ENCODE measurements at regions not wholly inside any gene's neighbourhood (a gene's known extent, or its start where the extent isn't known, plus 50 kb on each side); places are given as distances from the start of the nearest gene placed in this dataset.

GRCh38 chr16:76926042-76926441, 264.9 kb upstream of the MON1B start:
- H3K27ac ChIP-seq (ENCODE audit: insufficient read depth in 1 of 2, low read depth in 1 of 2, low read length in 2 of 2, poor library complexity in 1 of 2, severe bottlenecking in 2 of 2) = no peak overlapping the region
- WGBS (ENCODE audit: insufficient coverage) = 88% methylated on average over 2 of the region's 2 CpGs
- H3K9me3 ChIP-seq (ENCODE audit: control extremely low read depth in 1 of 5, control insufficient read depth in 4 of 5, insufficient read depth in 2 of 5, low read depth in 1 of 5, low read length in 4 of 5) = no peaks in the 10 kb centered on the region
- no peaks in the 10 kb centered on the region for H3K36me3 ChIP-seq (ENCODE audit: control insufficient read depth in 4 of 4, insufficient read depth in 4 of 4, low read length in 3 of 4)
- CTCF ChIA-PET = no interaction called here
- POLR2A ChIA-PET = no interaction called here
- no peaks in the 10 kb centered on the region for H3K27me3 ChIP-seq (replicated peaks in 2 of 5; ENCODE audit: control insufficient read depth in 4 of 5, insufficient read depth in 5 of 5, low read length in 4 of 5)
- H3K4me1 ChIP-seq (ENCODE audit: control extremely low read depth in 1 of 4, control insufficient read depth in 4 of 4, insufficient read depth in 4 of 4, low read length in 3 of 4) = no peaks in the 10 kb centered on the region
- no peak overlapping the region for H3K4me3 ChIP-seq (ENCODE audit: control insufficient read depth in 1 of 7, extremely low read depth in 1 of 7, insufficient read depth in 4 of 7, low read depth in 2 of 7, low read length in 6 of 7)
- no peak for DNase-seq

DNA sequence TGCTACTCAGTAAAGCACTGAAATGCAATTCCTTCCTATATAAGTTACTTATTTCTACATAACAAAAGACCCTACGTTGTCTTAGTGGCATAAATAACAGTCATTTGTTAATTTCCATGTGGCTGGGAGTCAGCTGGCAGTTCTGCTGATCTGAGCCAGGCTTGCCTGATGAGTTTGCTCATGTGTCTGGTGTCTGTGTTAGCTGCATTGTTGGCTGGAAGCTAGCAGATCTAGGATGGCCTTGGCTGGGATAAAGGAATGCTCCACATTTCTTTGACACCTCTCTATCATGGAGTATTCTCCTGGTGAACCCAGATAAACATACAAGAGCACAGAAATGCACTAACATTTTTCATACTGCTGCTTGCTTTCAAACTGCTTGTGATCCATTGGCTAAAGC, 264.4 kb upstream of the MON1B start:
- CTCF ChIA-PET = no interaction called here
- no peaks in the 10 kb centered on the region for H3K9me3 ChIP-seq (ENCODE audit: control extremely low read depth in 1 of 5, control insufficient read depth in 4 of 5, insufficient read depth in 2 of 5, low read depth in 1 of 5, low read length in 4 of 5)
- no peaks in the 10 kb centered on the region for H3K36me3 ChIP-seq (ENCODE audit: control insufficient read depth in 4 of 4, insufficient read depth in 4 of 4, low read length in 3 of 4)
- POLR2A ChIA-PET = no interaction called here
- WGBS (ENCODE audit: insufficient coverage) = no CpG with 5 or more reads among the region's 1 CpG
- no peaks in the 10 kb centered on the region for H3K4me1 ChIP-seq (ENCODE audit: control extremely low read depth in 1 of 4, control insufficient read depth in 4 of 4, insufficient read depth in 4 of 4, low read length in 3 of 4)
- no peaks in the 10 kb centered on the region for H3K27me3 ChIP-seq (replicated peaks in 2 of 5; ENCODE audit: control insufficient read depth in 4 of 5, insufficient read depth in 5 of 5, low read length in 4 of 5)
- no peak overlapping the region for H3K27ac ChIP-seq (ENCODE audit: insufficient read depth in 1 of 2, low read depth in 1 of 2, low read length in 2 of 2, poor library complexity in 1 of 2, severe bottlenecking in 2 of 2)
- H3K4me3 ChIP-seq (ENCODE audit: control insufficient read depth in 1 of 7, extremely low read depth in 1 of 7, insufficient read depth in 4 of 7, low read depth in 2 of 7, low read length in 6 of 7) = no peak overlapping the region
- DNase-seq = no peak

DNA sequence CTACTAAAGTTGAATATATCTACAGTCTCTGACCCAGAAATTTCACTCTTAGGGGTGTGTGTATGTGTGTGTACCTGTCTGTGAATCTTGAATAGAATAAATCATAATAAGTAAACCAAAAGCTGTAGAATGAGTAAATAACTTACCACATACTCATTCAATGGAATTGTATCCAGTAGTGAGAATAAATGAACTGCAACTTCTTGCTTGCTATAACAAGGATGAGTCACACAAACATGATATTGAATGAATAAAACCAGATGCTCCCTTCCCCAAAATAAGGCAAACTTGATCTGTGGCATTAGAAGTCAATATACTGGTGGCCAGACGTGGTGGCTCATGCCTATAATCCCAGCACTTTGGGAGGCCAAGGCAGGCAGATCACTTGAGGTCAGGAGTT, 259.8 kb upstream of the MON1B start:
- POLR2A ChIA-PET = no interaction called here
- CTCF ChIA-PET = no interaction called here
- no peak for DNase-seq
- 75% methylated on average over 1 of the region's 1 CpG for WGBS (ENCODE audit: insufficient coverage)
- no peaks in the 10 kb centered on the region for H3K9me3 ChIP-seq (ENCODE audit: control extremely low read depth in 1 of 5, control insufficient read depth in 4 of 5, insufficient read depth in 2 of 5, low read depth in 1 of 5, low read length in 4 of 5)
- H3K27me3 ChIP-seq (replicated peaks in 2 of 5; ENCODE audit: control insufficient read depth in 4 of 5, insufficient read depth in 5 of 5, low read length in 4 of 5) = no peaks in the 10 kb centered on the region
- no peaks in the 10 kb centered on the region for H3K4me1 ChIP-seq (ENCODE audit: control extremely low read depth in 1 of 4, control insufficient read depth in 4 of 4, insufficient read depth in 4 of 4, low read length in 3 of 4)
- H3K27ac ChIP-seq (ENCODE audit: insufficient read depth in 1 of 2, low read depth in 1 of 2, low read length in 2 of 2, poor library complexity in 1 of 2, severe bottlenecking in 2 of 2) = no peak overlapping the region
- no peak overlapping the region for H3K4me3 ChIP-seq (ENCODE audit: control insufficient read depth in 1 of 7, extremely low read depth in 1 of 7, insufficient read depth in 4 of 7, low read depth in 2 of 7, low read length in 6 of 7)
- no peaks in the 10 kb centered on the region for H3K36me3 ChIP-seq (ENCODE audit: control insufficient read depth in 4 of 4, insufficient read depth in 4 of 4, low read length in 3 of 4)

GRCh38 chr16:76932541-76933211, 258.3 kb upstream of the MON1B start:
- no peaks in the 10 kb centered on the region for H3K4me1 ChIP-seq (ENCODE audit: control extremely low read depth in 1 of 4, control insufficient read depth in 4 of 4, insufficient read depth in 4 of 4, low read length in 3 of 4)
- ChIA-PET CTCF (no interaction called here), POLR2A (no interaction called here)
- no peaks in the 10 kb centered on the region for H3K9me3 ChIP-seq (ENCODE audit: control extremely low read depth in 1 of 5, control insufficient read depth in 4 of 5, insufficient read depth in 2 of 5, low read depth in 1 of 5, low read length in 4 of 5)
- H3K27ac ChIP-seq (ENCODE audit: insufficient read depth in 1 of 2, low read depth in 1 of 2, low read length in 2 of 2, poor library complexity in 1 of 2, severe bottlenecking in 2 of 2) = no peak overlapping the region
- no peaks in the 10 kb centered on the region for H3K27me3 ChIP-seq (replicated peaks in 2 of 5; ENCODE audit: control insufficient read depth in 4 of 5, insufficient read depth in 5 of 5, low read length in 4 of 5)
- no peak overlapping the region for H3K4me3 ChIP-seq (ENCODE audit: control insufficient read depth in 1 of 7, extremely low read depth in 1 of 7, insufficient read depth in 4 of 7, low read depth in 2 of 7, low read length in 6 of 7)
- H3K36me3 ChIP-seq (ENCODE audit: control insufficient read depth in 4 of 4, insufficient read depth in 4 of 4, low read length in 3 of 4) = no peaks in the 10 kb centered on the region
- DNase-seq = no peak
- WGBS (ENCODE audit: insufficient coverage) = no CpG with 5 or more reads among the region's 1 CpG

DNA sequence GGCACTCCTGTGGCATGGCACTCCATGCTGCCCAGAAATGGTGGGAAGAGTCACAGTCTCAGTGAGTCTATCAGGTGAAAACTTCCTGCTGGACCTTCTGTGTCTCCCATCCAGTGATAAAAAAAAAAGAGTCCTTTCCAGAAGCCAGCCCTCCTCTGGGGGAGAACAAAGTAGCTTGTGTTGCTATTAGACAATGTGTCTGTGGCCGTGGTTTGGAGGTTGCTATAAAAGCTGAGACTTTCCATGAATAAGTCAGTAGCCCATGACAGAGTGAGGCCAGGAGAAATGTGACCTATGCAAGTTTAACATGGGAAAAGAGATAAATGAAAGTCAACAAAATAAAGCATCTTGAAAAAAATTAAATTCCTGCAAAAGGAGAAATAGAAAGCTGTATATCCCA, 250.7 kb upstream of the MON1B start:
- Histone ChIP-seq H3K4me3 (ENCODE audit: control insufficient read depth in 1 of 7, extremely low read depth in 1 of 7, insufficient read depth in 4 of 7, low read depth in 2 of 7, low read length in 6 of 7) (no peak overlapping the region), H3K36me3 (ENCODE audit: control insufficient read depth in 4 of 4, insufficient read depth in 4 of 4, low read length in 3 of 4) (no peaks in the 10 kb centered on the region), H3K27me3 (replicated peaks in 2 of 5; ENCODE audit: control insufficient read depth in 4 of 5, insufficient read depth in 5 of 5, low read length in 4 of 5) (no peaks in the 10 kb centered on the region), H3K27ac (ENCODE audit: insufficient read depth in 1 of 2, low read depth in 1 of 2, low read length in 2 of 2, poor library complexity in 1 of 2, severe bottlenecking in 2 of 2) (no peak overlapping the region), H3K9me3 (ENCODE audit: control extremely low read depth in 1 of 5, control insufficient read depth in 4 of 5, insufficient read depth in 2 of 5, low read depth in 1 of 5, low read length in 4 of 5) (no peaks in the 10 kb centered on the region), H3K4me1 (ENCODE audit: control extremely low read depth in 1 of 4, control insufficient read depth in 4 of 4, insufficient read depth in 4 of 4, low read length in 3 of 4) (no peaks in the 10 kb centered on the region)
- DNase-seq = no peak
- ChIA-PET POLR2A (no interaction called here), CTCF (interaction anchor here (1.2 kb wide), 1 partner anchor 25 kb away, joined by 3 read pairs; no protein-coding TSS in a partner anchor)
- WGBS (ENCODE audit: insufficient coverage) = 88% methylated on average over 1 of the region's 1 CpG

DNA sequence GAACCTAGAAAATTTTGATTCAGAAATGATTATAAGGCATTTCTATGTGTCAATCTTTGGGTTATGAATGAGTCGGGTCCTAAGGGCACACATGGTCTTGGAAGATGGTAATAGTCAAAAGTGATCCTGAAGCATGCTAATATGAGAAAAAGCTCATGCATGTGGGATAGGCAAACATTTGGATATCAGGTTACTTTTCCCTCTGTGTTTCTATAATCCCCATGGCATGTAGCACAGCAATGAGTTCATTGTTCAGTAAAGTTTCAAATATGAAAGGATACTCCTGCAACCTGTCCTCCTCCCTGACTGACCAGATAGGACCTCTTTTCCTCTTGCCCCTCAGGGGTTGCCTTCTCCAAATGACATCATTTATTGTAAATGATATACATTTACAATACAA, 249.9 kb upstream of the MON1B start:
- Histone ChIP-seq H3K4me1 (ENCODE audit: control extremely low read depth in 1 of 4, control insufficient read depth in 4 of 4, insufficient read depth in 4 of 4, low read length in 3 of 4) (no peaks in the 10 kb centered on the region), H3K27ac (ENCODE audit: insufficient read depth in 1 of 2, low read depth in 1 of 2, low read length in 2 of 2, poor library complexity in 1 of 2, severe bottlenecking in 2 of 2) (no peak overlapping the region), H3K36me3 (ENCODE audit: control insufficient read depth in 4 of 4, insufficient read depth in 4 of 4, low read length in 3 of 4) (no peaks in the 10 kb centered on the region), H3K9me3 (ENCODE audit: control extremely low read depth in 1 of 5, control insufficient read depth in 4 of 5, insufficient read depth in 2 of 5, low read depth in 1 of 5, low read length in 4 of 5) (no peaks in the 10 kb centered on the region), H3K4me3 (ENCODE audit: control insufficient read depth in 1 of 7, extremely low read depth in 1 of 7, insufficient read depth in 4 of 7, low read depth in 2 of 7, low read length in 6 of 7) (no peak overlapping the region), H3K27me3 (replicated peaks in 2 of 5; ENCODE audit: control insufficient read depth in 4 of 5, insufficient read depth in 5 of 5, low read length in 4 of 5) (no peaks in the 10 kb centered on the region)
- 100% methylated on average over 1 of the region's 1 CpG for WGBS (ENCODE audit: insufficient coverage)
- ChIA-PET CTCF (interaction anchor here (1.2 kb wide), 1 partner anchor 25 kb away, joined by 3 read pairs; no protein-coding TSS in a partner anchor), POLR2A (no interaction called here)
- no peak for DNase-seq

GRCh38 chr16:76942089-76942488, 248.9 kb upstream of the MON1B start:
- no peaks in the 10 kb centered on the region for H3K4me1 ChIP-seq (ENCODE audit: control extremely low read depth in 1 of 4, control insufficient read depth in 4 of 4, insufficient read depth in 4 of 4, low read length in 3 of 4)
- ChIA-PET POLR2A (no interaction called here), CTCF (interaction anchor here (0.6 kb wide), 1 partner anchor 1493 kb away, joined by 3 read pairs; no protein-coding TSS in a partner anchor)
- no peaks in the 10 kb centered on the region for H3K9me3 ChIP-seq (ENCODE audit: control extremely low read depth in 1 of 5, control insufficient read depth in 4 of 5, insufficient read depth in 2 of 5, low read depth in 1 of 5, low read length in 4 of 5)
- H3K27ac ChIP-seq (ENCODE audit: insufficient read depth in 1 of 2, low read depth in 1 of 2, low read length in 2 of 2, poor library complexity in 1 of 2, severe bottlenecking in 2 of 2) = no peak overlapping the region
- no peaks in the 10 kb centered on the region for H3K36me3 ChIP-seq (ENCODE audit: control insufficient read depth in 4 of 4, insufficient read depth in 4 of 4, low read length in 3 of 4)
- H3K4me3 ChIP-seq (ENCODE audit: control insufficient read depth in 1 of 7, extremely low read depth in 1 of 7, insufficient read depth in 4 of 7, low read depth in 2 of 7, low read length in 6 of 7) = no peak overlapping the region
- no peak for DNase-seq
- WGBS (ENCODE audit: insufficient coverage) = 100% methylated on average over 1 of the region's 4 CpGs
- H3K27me3 ChIP-seq (replicated peaks in 2 of 5; ENCODE audit: control insufficient read depth in 4 of 5, insufficient read depth in 5 of 5, low read length in 4 of 5) = no peaks in the 10 kb centered on the region
